Thoracic aorta (tissue), 2 donors: ENCODE measurements at regions not wholly inside any gene's neighbourhood (a gene's known extent, or its start where the extent isn't known, plus 50 kb on each side); places are given as distances from the start of the nearest gene placed in this dataset.
A peak's percentile ranks its signal among the peaks of the same experiment; 100 is the strongest.

Experiments used
- ATAC-seq: fragments of 150-250 bp; one replicate; pipeline ENCODE4 v1.8.0; 2017; ENCODE audit warnings: low read depth; ENCODE audit not compliant: insufficient number of reproducible peaks, low FRiP score
- DNase-seq: peaks from one replicate; pipeline ENCODE4 v3.0.0-alpha.2; 2020; ENCODE audit warnings: low spot score
- H3K27ac ChIP-seq, 2 donors: fragments of 200-600 bp; sonication (generic); 1 replicate in 1 of 2; 2 replicates in 1 of 2; pipeline ENCODE4 v1.5.1; 2016; ENCODE audit warnings: mild to moderate bottlenecking in 2 of 2, moderate library complexity in 2 of 2
- H3K27me3 ChIP-seq: fragments of 200-600 bp; sonication (generic); replicated peaks from 2 replicates; pipeline ENCODE4 v1.6.0; 2016; ENCODE audit warnings: mild to moderate bottlenecking; ENCODE audit not compliant: insufficient read depth
- H3K36me3 ChIP-seq: fragments of 200-600 bp; sonication (generic); one replicate; pipeline ENCODE4 v1.5.1; 2016
- H3K4me1 ChIP-seq, 2 donors: fragments of 200-600 bp; sonication (generic); 1 replicate in 1 of 2; 2 replicates in 1 of 2; pipeline versions ENCODE4 v1.5.1 to v1.6.0; 2016; ENCODE audit warnings: low read depth in 2 of 2, mild to moderate bottlenecking in 1 of 2; ENCODE audit not compliant: control insufficient read depth in 1 of 2
- H3K4me3 ChIP-seq: fragments of 200-600 bp; sonication (generic); 2 replicates; pipeline ENCODE4 v1.5.1; 2016; ENCODE audit warnings: mild to moderate bottlenecking
- H3K9me3 ChIP-seq: fragments of 200-600 bp; sonication (generic); 2 replicates; pipeline ENCODE4 v1.5.1; 2016
- CTCF ChIP-seq: fragments of 200-600 bp; sonication (generic); IDR thresholded peaks from one replicate; pipeline ENCODE4 v1.5.1; 2019; ENCODE audit warnings: antibody characterized with exemption

- Histone ChIP-seq H3K4me3 (no peak overlapping the region), H3K4me1 (peaks cover 0 to 16% of the 10 kb centered on the region in 2 donors), H3K36me3 (no peaks in the 10 kb centered on the region), H3K27ac (no peak overlapping the region), H3K9me3 (no peaks in the 10 kb centered on the region), H3K27me3 (no peaks in the 10 kb centered on the region)
- no peak for DNase-seq
- ATAC-seq = peak; percentile 89
- TF ChIP-seq CTCF = peak; percentile 92
Measured at GRCh38 chr12:59149995-59150642, 229.8 kb upstream of the LRIG3 start.

DNA sequence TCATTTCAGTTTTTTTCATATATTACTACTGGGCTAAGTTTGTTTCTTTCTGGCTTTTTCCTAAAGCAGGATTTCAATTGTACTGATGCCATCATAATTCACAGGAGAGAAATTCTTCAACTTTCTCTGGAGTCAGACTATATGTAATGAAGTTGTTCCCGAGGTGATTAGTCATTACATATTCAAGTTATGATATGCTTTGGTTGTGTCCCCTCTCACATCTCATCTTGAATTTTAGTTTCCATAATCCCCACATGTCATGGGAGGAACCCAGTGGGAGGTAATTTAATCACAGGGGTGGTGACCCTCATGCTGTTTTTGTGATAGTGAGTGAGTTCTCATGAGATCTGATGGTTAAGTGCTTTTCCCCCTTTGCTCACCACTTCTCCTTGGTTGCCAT lies 227.5 kb upstream of the LRIG3 start:
- peaks cover 0 to 23% of the 10 kb centered on the region in 2 donors for H3K4me1 ChIP-seq
- TF ChIP-seq CTCF = no peak
- no peaks in the 10 kb centered on the region for H3K36me3 ChIP-seq
- no peaks in the 10 kb centered on the region for H3K9me3 ChIP-seq
- ATAC-seq (no peak), DNase-seq (no peak)
- no peak overlapping the region for H3K27ac ChIP-seq
- no peak overlapping the region for H3K4me3 ChIP-seq
- no peaks in the 10 kb centered on the region for H3K27me3 ChIP-seq

- no peak overlapping the region for H3K4me3 ChIP-seq
- no peaks in the 10 kb centered on the region for H3K9me3 ChIP-seq
- no peaks in the 10 kb centered on the region for H3K36me3 ChIP-seq
- ATAC-seq (no peak), DNase-seq (no peak)
- no peak for TF ChIP-seq CTCF
- H3K27me3 ChIP-seq = no peaks in the 10 kb centered on the region
- H3K4me1 ChIP-seq = peaks cover 0 to 18% of the 10 kb centered on the region in 2 donors
- H3K27ac ChIP-seq = no peak overlapping the region
Measured at GRCh38 chr12:59142183-59142790, 222.0 kb upstream of the LRIG3 start.

GRCh38 chr12:59134750-59135149 lies 214.4 kb upstream of the LRIG3 start:
- Histone ChIP-seq H3K9me3 (no peaks in the 10 kb centered on the region), H3K4me3 (no peak overlapping the region), H3K4me1 (peaks cover 0 to 15% of the 10 kb centered on the region in 2 donors), H3K27me3 (no peaks in the 10 kb centered on the region), H3K27ac (no peak overlapping the region), H3K36me3 (no peaks in the 10 kb centered on the region)
- no peak for TF ChIP-seq CTCF
- DNase-seq (no peak), ATAC-seq (no peak)

DNA sequence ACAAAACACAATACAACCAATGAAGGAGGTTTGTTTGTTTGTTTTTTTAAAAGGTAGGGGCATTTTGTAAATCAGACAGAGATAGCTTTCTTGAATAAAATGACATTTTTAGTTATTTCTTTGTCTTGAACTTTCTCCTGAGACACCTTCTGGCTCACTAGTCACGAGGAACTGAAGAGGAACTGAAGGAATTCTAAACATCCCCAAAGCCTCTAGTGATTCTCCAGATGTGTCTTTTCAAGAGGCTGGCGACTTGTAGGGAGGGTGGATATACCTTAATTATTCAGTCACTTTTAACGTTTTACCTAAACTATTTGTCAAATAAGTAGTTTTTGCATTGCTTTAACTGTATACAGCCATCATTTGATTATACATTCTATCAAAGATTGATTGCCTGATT lies 211.2 kb upstream of the LRIG3 start:
- TF ChIP-seq CTCF = no peak
- no peaks in the 10 kb centered on the region for H3K9me3 ChIP-seq
- no peaks in the 10 kb centered on the region for H3K36me3 ChIP-seq
- H3K27ac ChIP-seq = no peak overlapping the region
- H3K4me1 ChIP-seq = peaks cover 0 to 12% of the 10 kb centered on the region in 2 donors
- no peak overlapping the region for H3K4me3 ChIP-seq
- no peak for DNase-seq
- no peaks in the 10 kb centered on the region for H3K27me3 ChIP-seq
- ATAC-seq = no peak
